HG03457 (cell line): ENCODE measurements at regions not wholly inside any gene's neighbourhood (a gene's known extent, or its start where the extent isn't known, plus 50 kb on each side); places are given as distances from the start of the nearest gene placed in this dataset.
A peak's percentile ranks its signal among the peaks of the same experiment; 100 is the strongest.
"Not testable (repeated sequence)": the region's sequence is repeated elsewhere in the genome, so short reads cannot be mapped to it uniquely, and the experiment has no call there.

Experiments
- ATAC-seq: cut with Tn5 transposase; IDR thresholded peaks from one replicate; pipeline ENCODE4 v1.9.1; 2021; ENCODE audit warnings: moderate number of reproducible peaks; ENCODE audit not compliant: unreplicated experiment

- ATAC-seq = no peak
Measured at GRCh38 chr10:84571146-84571545, 242.8 kb downstream of the CCSER2 start.

DNA sequence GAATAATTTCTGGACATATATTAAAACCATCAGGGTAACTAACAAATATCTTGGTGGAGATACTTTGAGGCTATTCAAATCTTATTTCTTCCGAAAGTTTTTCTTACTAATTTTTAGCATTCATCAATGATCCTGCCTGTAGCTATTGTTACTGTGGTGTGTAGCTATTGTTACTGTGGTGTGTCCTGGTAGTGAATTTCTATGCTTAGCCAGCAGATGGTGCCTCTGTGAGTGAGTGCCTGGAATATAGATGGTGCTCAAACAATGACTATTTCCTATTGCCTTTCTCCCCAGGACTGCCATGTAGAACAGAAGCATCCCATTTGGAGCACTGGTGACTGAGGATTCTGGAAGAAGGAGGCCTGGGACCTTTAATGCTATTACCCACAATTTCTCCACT is 245.7 kb downstream of the CCSER2 start:
- ATAC-seq = no peak

DNA sequence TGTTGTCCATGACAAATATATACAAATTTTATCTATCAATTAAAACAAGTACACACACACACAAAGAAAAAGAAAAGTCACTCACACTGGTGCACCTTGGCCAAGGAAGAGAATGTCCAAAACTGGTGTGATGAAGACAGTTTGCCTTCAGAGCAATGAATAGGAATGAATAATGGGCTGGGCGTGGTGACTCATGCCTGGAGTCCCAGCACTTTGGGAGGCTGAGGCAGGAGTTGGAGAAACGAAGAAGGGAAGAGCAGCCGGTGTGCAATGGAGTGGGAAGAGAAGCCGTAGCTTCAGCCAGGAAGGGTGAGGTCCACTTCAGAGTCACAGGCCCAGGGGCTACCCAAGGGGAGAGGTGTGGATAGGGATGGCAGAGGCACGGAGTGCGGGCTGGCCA is 253.6 kb downstream of the CCSER2 start:
- ATAC-seq = no peak

DNA sequence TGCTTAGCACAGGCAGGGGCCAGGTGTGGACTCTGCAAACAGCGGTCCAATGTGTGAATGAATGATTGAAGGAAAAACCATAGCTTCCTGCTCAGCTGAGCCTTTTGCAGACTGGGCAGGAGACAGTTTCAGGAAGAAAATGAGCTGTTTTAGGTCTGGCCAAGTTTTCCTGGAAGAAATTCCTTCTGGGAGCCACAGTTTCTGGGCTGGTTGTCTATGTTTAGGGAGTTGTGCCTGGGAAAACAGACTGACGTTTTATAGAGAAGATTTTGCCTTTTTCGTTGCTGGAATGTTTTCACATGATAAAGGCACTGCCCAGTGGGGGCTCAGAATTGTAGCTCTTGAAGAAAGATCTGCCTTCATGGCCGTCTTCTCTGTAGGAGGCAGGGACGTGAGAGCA is 255.1 kb downstream of the CCSER2 start:
- ATAC-seq = no peak

DNA sequence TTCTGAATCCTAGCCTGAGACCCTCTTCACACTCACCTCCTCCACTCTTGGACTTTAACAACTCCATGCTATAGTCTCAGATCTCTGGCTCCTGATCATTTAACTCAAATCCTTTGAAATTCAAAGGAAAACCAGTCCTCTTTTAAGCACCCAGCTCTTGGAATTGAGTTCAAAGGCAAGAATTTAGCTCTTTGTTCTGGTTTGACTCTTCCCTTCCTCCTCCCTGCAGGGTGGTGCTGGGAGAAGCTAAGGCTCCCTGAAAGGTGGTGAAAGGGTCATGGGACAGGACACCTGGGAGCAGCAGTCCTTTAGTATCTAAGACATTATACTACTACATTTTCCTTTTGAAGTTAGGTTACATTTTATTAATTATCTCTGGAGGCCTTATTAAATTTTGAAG is 259.4 kb downstream of the CCSER2 start:
- no peak for ATAC-seq

DNA sequence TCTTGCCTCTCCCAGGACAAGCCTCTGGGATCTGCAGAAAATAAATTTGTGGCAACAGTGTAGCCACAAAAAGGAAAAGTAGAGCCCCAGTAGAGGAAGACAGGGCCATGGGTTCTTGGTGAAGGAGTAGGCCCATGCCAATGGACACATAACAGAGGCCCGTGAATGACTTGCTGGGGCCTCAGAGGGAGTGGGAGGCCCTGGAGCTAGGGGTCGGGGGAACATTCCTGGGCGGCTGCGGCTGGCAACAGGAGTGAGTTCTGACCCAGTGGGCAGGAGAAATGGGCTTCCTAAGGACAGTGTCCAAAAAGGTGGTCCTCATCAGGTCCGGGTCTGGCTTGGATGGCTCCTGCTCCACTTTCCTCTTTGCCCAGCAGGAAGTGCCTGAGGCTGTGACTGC is 260.0 kb downstream of the CCSER2 start:
- ATAC-seq = no peak

GRCh38 chr10:84588971-84589370 is 260.6 kb downstream of the CCSER2 start:
- no peak for ATAC-seq

DNA sequence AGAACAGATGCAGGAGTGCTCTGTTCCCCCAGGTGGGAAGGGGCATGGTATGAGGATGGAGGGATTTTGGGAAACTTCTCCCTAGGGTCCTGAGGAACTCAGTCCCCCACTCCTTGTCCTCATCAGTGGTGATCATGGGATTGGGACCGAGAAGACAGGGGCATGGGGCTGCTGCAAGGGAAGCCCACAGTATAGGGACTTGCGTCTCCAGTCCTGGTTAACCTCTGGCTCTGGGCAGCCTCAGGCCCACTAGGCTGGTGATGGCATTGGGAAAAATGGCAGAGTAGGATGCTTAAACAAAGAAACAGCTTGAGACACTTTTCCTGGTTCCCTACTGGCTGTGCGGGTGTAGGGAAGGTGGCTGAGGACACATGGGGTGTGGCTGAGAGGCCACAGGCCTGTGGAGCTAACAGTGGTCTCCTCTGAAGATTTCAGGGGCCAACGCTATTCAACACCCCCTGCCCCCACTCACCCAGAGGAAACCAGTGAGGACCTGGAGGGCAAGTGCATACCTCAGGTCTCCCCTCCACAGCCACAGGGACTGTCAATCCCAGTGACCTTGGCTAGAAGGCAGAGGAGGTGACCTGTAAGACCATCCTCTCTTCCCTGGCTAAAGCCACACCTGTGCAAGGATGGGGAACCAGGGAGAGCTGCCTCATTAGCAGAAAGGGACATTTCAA is 261.3 kb downstream of the CCSER2 start:
- no peak for ATAC-seq

DNA sequence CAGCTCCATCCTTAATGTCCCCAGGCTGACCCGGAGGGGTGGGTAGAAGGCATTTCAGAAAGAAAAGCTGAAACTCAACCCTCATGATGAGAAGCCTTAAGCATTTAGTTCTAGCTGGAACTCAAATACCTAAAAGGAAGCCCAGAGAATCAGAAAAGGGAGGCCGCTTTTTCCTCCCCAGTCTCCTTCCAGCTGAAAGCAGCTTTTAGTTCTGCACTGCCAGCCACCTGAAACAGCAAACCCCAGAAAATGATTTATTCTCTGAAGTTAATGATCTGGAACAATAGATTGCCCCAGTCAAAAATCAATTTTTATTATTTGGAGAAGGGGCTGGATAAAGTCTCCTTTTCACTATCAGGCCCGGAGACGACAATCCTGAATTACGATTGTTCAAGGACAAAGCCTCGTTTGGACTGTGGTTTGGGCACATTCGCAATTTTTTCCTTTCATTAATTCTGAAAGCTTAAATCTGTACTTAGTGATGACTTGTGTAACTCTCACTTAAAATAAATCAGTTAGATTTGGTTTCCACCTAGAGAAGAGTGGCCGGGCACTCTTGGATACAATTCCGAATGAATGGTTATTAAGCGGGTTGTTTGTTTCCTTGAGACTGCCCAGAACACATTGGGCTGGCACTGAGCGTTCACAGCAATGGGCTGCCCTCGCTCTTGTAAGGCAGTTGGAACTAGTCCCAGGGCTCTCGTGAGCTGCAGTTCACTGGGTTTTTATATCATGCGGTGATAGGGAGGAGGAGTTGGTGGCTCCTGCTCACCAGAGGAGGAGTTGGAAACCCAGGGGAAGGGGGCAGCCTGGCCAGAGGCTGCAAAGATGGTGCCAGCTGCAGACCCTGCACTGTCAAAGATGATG is 262.2 kb downstream of the CCSER2 start:
- no peak for ATAC-seq

DNA sequence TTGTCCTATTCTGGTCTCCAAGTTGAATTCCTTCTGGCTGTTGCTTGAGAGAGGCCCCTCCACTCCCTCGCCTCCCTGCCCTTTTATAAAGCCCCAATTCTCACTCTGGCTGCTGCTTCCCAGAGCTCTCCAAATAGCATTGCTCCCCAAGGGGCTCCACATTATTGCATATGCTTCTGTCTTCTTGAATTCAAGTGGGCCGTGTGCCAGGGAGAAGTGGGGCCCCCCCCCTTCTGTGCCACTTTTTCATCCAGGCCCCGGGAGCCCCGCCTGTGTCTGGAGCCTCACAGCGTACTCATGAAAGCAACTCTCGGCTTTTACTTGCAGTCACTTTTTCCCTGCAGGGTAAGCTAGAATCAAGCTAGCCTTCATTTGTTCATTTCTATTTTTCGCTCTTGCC is 265.1 kb downstream of the CCSER2 start:
- no peak for ATAC-seq

GRCh38 chr10:84596585-84596984 is 268.2 kb downstream of the CCSER2 start:
- no peak for ATAC-seq

DNA sequence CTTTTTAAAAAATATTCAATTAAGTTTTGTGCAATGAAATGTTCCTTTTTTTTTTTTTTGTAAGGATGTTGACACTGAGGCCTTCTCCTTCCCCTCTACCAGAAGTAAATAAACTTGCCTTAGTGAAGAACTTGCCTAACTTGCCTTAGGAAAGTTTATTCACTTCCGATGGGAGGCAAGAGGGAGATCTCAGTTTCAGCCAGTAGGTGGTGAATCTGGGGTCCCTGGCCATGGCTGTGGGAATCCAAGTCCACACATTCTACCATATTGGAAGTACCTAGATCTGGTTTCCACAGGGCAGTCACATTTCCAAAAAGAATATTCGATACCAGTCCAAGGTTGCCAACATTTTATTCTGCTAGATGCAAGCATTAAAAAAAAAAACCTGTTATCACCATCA is 270.9 kb downstream of the CCSER2 start:
- no peak for ATAC-seq

DNA sequence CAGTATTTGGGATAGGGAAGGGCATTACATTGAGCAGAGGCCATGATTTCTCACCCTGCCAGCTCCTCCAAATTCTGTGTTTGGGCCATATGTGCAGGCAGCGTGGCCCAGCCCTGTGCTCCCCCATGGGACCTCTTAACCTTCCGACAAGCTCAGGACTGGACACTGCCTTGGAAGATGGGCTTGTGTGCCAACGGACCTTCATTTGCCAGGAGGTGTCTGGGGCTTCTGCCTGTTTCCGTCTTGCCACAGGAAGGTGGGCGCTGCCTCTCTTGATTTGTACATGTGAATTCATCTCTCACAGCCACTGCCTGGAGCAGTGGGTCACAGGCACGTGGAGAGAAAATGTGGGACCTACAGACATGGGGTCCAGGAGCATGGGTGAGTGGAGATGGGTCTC is 272.6 kb downstream of the CCSER2 start:
- no peak for ATAC-seq

DNA sequence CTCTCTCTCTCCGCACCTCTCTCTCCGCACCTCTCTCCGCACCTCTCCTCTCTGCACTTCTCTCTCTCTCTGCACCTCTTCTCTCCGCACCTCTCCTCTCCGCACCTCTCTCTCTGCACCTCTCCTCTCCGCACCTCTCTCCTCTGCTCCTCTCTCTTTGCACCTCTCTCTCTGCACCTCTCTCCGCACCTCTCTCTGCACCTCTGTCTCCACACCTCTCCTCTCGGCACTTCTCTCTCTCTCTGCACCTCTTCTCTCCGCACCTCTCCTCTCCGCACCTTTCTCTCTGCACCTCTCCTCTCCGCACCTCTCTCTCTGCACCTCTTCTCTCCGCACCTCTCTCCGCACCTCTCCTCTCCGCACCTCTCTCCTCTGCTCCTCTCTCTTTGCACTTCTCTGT is 274.2 kb downstream of the CCSER2 start:
- ATAC-seq = not testable (repeated sequence)

GRCh38 chr10:84603971-84604370 is 275.6 kb downstream of the CCSER2 start:
- no peak for ATAC-seq

DNA sequence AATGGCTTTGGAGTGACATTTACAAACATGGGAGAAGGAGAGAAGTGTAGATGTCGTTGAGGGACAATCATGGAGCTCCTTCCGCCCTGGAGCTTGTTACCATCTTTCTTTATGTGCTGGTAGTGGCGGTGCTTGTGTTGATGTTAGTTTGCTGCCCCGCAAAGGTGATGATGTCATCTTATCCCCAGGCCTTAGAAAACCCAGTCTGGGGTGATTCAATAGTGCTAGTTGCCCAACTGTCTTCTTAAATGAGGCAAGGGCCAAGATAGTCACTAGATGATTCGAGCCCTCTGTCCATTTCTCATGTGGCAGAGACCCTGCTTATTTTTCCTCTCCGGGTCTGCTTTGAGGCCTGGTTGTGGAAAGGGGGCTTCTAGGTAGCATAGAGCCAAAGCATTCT is 277.4 kb downstream of the CCSER2 start:
- ATAC-seq = no peak

DNA sequence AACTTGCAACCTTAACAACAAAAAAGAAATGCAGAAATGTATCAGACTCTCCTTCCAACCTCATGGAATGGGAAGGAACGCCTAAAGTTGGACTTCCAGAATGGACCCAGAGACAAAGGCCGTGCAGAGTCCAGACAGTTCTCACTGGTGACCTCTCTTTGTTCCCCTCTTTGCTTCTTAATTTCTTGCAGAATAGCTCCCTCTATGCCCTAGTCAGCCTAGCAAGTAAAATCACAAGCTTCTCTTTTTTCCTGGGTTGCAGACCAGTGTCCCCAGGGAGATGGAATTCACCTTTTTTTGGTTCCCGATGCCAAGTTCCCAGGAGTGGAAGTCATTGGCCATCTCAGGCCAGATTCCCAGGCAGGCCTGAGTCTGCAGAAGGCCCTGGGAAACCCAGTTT is 278.0 kb downstream of the CCSER2 start:
- ATAC-seq = no peak

DNA sequence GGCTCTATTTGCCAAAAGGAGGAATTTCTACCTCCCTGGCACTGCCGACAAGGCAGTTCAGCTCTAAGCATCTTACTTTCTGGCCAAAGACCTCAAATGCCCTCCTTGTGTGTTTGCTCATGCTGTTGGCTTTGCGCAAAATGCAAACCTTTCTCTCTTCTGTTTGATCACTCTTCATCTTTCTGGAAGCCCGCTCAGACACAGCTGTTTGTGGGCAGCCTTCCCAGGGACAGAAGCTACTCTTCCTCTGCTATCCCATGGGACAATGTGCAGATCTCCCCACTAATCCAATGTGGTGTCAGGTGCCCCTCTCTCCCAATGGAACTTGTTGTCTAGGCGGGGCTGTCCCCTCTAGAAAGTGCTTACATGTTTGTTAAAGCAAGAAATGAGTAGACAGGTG is 278.7 kb downstream of the CCSER2 start:
- no peak for ATAC-seq

- ATAC-seq = no peak
Measured at GRCh38 chr10:84607523-84607922, 279.1 kb downstream of the CCSER2 start.

DNA sequence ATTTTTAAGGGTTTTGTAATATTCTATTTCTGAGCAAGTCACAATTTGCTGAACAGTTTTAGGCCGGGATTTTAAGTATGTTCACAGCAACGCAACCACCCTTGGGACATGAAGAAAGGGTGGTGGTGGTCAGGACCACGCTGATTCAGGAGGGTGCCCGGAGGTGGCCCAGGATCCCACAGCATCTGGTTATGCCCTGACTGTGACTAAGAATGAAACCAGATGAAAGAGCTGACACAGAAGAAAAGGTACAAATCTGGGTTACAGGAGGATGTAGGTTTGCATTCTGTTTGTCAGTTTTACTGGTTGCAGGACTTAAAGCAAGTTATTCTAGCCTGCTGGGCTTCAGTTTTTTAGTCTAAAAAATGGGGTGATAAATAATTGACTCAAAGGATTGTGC is 279.7 kb downstream of the CCSER2 start:
- peak; percentile 79 for ATAC-seq

DNA sequence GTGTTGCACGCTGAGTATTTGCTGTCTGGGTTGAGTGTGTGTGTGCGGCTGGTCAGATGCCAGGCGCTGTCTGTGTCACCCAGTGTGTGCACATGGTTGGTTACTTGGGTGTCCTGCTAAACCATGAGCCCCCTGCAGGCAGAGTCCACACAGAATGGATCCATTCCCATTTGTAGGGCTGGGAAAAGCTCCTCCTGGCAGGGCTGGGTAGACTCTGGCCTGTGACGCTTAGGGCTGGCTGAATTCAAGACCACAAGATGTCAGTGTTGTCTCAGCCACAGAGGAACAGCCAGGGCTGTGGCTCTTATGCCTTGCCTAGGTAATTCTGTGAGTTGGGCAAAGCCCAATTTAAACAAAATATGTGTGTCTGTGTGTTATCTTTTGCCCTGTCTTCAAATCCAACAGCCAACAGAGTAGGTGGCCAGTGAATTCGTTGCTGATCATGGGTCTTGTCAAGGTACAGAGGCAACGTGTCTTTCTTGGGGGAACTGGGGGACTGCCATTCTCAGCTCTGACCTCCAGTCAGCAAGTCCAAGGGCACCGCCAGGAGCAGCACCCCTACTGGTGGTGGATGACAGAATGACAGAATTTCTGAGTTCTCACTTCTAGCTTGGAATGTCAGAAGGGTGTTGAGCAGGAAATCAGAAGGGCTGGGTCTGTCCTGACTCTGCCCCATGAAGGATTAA is 285.1 kb downstream of the CCSER2 start:
- ATAC-seq = no peak
